Activated CD4-positive, alpha-beta T cell treated with anti-CD3 and anti-CD28 coated beads, Interleukin-2, amount 10 ng/mL, durations not matched to agents 24 days and 14 days (primary cell): ENCODE measurements at regions not wholly inside any gene's neighbourhood (a gene's known extent, or its start where the extent isn't known, plus 50 kb on each side); places are given as distances from the start of the nearest gene placed in this dataset.

Experiments used
- DNase-seq: peaks from one replicate; pipeline ENCODE4 v3.0.0; 2022
- H3K27ac Mint-ChIP-seq: one replicate; pipeline ENCODE4 v1.8.0; 2022; ENCODE audit warnings: mild to moderate bottlenecking, mixed read lengths
- H3K27me3 Mint-ChIP-seq: one replicate; pipeline ENCODE4 v1.8.0; 2022; ENCODE audit warnings: mixed read lengths
- H3K36me3 Mint-ChIP-seq: one replicate; pipeline ENCODE4 v1.8.0; 2022; ENCODE audit warnings: low read depth, mild to moderate bottlenecking, mixed read lengths
- H3K4me1 Mint-ChIP-seq: one replicate; pipeline ENCODE4 v1.8.0; 2021; ENCODE audit warnings: mixed read lengths
- H3K4me3 Mint-ChIP-seq: one replicate; pipeline ENCODE4 v1.8.0; 2022; ENCODE audit warnings: mild to moderate bottlenecking, moderate library complexity, mixed read lengths
- H3K9me3 Mint-ChIP-seq: one replicate; pipeline ENCODE4 v1.8.0; 2021; ENCODE audit warnings: mixed read lengths
- intact Hi-C: fragments of 100-400 bp; cut with micrococcal nuclease; formaldehyde crosslinking; loops from one replicate; pipeline ENCODE4 v1.15.1; 2023

- Mint-ChIP-seq H3K36me3 (no peaks in the 10 kb centered on the region), H3K4me1 (no peaks in the 10 kb centered on the region), H3K27me3 (no peaks in the 10 kb centered on the region), H3K4me3 (no peak overlapping the region), H3K27ac (no peak overlapping the region), H3K9me3 (no peaks in the 10 kb centered on the region)
- intact Hi-C loops: no loop called here
- peak; percentile 65 for DNase-seq
Observed at GRCh38 chr11:45543808-45544422, 121.5 kb downstream of the CHST1 start.

- no peak overlapping the region for H3K4me3 Mint-ChIP-seq
- H3K4me1 Mint-ChIP-seq: no peaks in the 10 kb centered on the region
- intact Hi-C loops: no loop called here
- DNase-seq: no peak
- no peaks in the 10 kb centered on the region for H3K9me3 Mint-ChIP-seq
- H3K27ac Mint-ChIP-seq: no peak overlapping the region
- H3K36me3 Mint-ChIP-seq: no peaks in the 10 kb centered on the region
- no peaks in the 10 kb centered on the region for H3K27me3 Mint-ChIP-seq
Observed at GRCh38 chr11:45543081-45543480, 122.3 kb downstream of the CHST1 start.

- H3K9me3 Mint-ChIP-seq: no peaks in the 10 kb centered on the region
- no peak overlapping the region for H3K27ac Mint-ChIP-seq
- H3K4me1 Mint-ChIP-seq: no peaks in the 10 kb centered on the region
- H3K4me3 Mint-ChIP-seq: no peak overlapping the region
- H3K27me3 Mint-ChIP-seq: no peaks in the 10 kb centered on the region
- no peak for DNase-seq
- H3K36me3 Mint-ChIP-seq: no peaks in the 10 kb centered on the region
- intact Hi-C loops: no loop called here
Observed at GRCh38 chr11:45541693-45542434, 123.6 kb downstream of the CHST1 start.

- Mint-ChIP-seq H3K4me1 (no peaks in the 10 kb centered on the region), H3K27me3 (no peaks in the 10 kb centered on the region), H3K9me3 (no peaks in the 10 kb centered on the region), H3K36me3 (no peaks in the 10 kb centered on the region), H3K27ac (no peak overlapping the region), H3K4me3 (no peak overlapping the region)
- DNase-seq: no peak
- intact Hi-C loops: no loop called here
Observed at GRCh38 chr11:45538939-45539338, 126.5 kb downstream of the CHST1 start.

GRCh38 chr11:45538363-45538762, 127.1 kb downstream of the CHST1 start:
- Mint-ChIP-seq H3K36me3 (no peaks in the 10 kb centered on the region), H3K4me3 (no peak overlapping the region), H3K27ac (no peak overlapping the region), H3K9me3 (no peaks in the 10 kb centered on the region), H3K4me1 (no peaks in the 10 kb centered on the region), H3K27me3 (no peaks in the 10 kb centered on the region)
- intact Hi-C loops: no loop called here
- no peak for DNase-seq

GRCh38 chr11:45537614-45538013, 127.8 kb downstream of the CHST1 start:
- Mint-ChIP-seq H3K36me3 (no peaks in the 10 kb centered on the region), H3K9me3 (no peaks in the 10 kb centered on the region), H3K4me3 (no peak overlapping the region), H3K27me3 (no peaks in the 10 kb centered on the region), H3K4me1 (no peaks in the 10 kb centered on the region), H3K27ac (no peak overlapping the region)
- DNase-seq: no peak
- intact Hi-C loops: no loop called here

- no peak for DNase-seq
- Mint-ChIP-seq H3K36me3 (no peaks in the 10 kb centered on the region), H3K4me3 (no peak overlapping the region), H3K4me1 (no peaks in the 10 kb centered on the region), H3K9me3 (no peaks in the 10 kb centered on the region), H3K27me3 (no peaks in the 10 kb centered on the region), H3K27ac (no peak overlapping the region)
- intact Hi-C loops: no loop called here
Observed at GRCh38 chr11:45535033-45535432, 130.4 kb downstream of the CHST1 start.

- Mint-ChIP-seq H3K4me1 (no peaks in the 10 kb centered on the region), H3K27ac (no peak overlapping the region), H3K9me3 (no peaks in the 10 kb centered on the region), H3K36me3 (no peaks in the 10 kb centered on the region), H3K27me3 (no peaks in the 10 kb centered on the region), H3K4me3 (no peak overlapping the region)
- intact Hi-C loops: no loop called here
- DNase-seq: no peak
Observed at GRCh38 chr11:45534132-45534531, 131.3 kb downstream of the CHST1 start.

- Mint-ChIP-seq H3K27me3 (no peaks in the 10 kb centered on the region), H3K4me3 (no peak overlapping the region), H3K4me1 (peaks cover 7% of the 10 kb centered on the region), H3K27ac (no peak overlapping the region), H3K36me3 (no peaks in the 10 kb centered on the region), H3K9me3 (no peaks in the 10 kb centered on the region)
- no peak for DNase-seq
- intact Hi-C loops: no loop called here
Observed at GRCh38 chr11:45532546-45532945, 132.9 kb downstream of the CHST1 start.

- Mint-ChIP-seq H3K27me3 (no peaks in the 10 kb centered on the region), H3K4me3 (no peak overlapping the region), H3K36me3 (no peaks in the 10 kb centered on the region), H3K4me1 (peaks cover 7% of the 10 kb centered on the region), H3K9me3 (no peaks in the 10 kb centered on the region), H3K27ac (no peak overlapping the region)
- intact Hi-C loops: no loop called here
- DNase-seq: no peak
Observed at GRCh38 chr11:45530776-45531175, 134.6 kb downstream of the CHST1 start.

- Mint-ChIP-seq H3K27me3 (no peaks in the 10 kb centered on the region), H3K36me3 (no peaks in the 10 kb centered on the region), H3K4me3 (no peak overlapping the region), H3K4me1 (peaks cover 7% of the 10 kb centered on the region), H3K9me3 (no peaks in the 10 kb centered on the region), H3K27ac (no peak overlapping the region)
- DNase-seq: no peak
- intact Hi-C loops: no loop called here
Observed at GRCh38 chr11:45530111-45530510, 135.3 kb downstream of the CHST1 start.

- Mint-ChIP-seq H3K4me3 (no peak overlapping the region), H3K36me3 (no peaks in the 10 kb centered on the region), H3K9me3 (peaks cover 4% of the 10 kb centered on the region), H3K4me1 (peaks cover 9% of the 10 kb centered on the region), H3K27ac (no peak overlapping the region), H3K27me3 (no peaks in the 10 kb centered on the region)
- no peak for DNase-seq
- intact Hi-C loops: no loop called here
Observed at GRCh38 chr11:45528435-45528834, 137.0 kb downstream of the CHST1 start.

- Mint-ChIP-seq H3K27ac (no peak overlapping the region), H3K36me3 (no peaks in the 10 kb centered on the region), H3K9me3 (peaks cover 4% of the 10 kb centered on the region), H3K4me1 (peaks cover 9% of the 10 kb centered on the region), H3K4me3 (peak overlapping the region; percentile 5), H3K27me3 (no peaks in the 10 kb centered on the region)
- intact Hi-C loops: no loop called here
- no peak for DNase-seq
Observed at GRCh38 chr11:45527898-45528297, 137.5 kb downstream of the CHST1 start.

- H3K27me3 Mint-ChIP-seq: no peaks in the 10 kb centered on the region
- H3K9me3 Mint-ChIP-seq: peaks cover 10% of the 10 kb centered on the region
- no peak for DNase-seq
- H3K4me3 Mint-ChIP-seq: no peak overlapping the region
- H3K27ac Mint-ChIP-seq: no peak overlapping the region
- intact Hi-C loops: no loop called here
- peaks cover 9% of the 10 kb centered on the region for H3K4me1 Mint-ChIP-seq
- no peaks in the 10 kb centered on the region for H3K36me3 Mint-ChIP-seq
Observed at GRCh38 chr11:45525393-45525792, 140.0 kb downstream of the CHST1 start.

GRCh38 chr11:45523760-45524159, 141.7 kb downstream of the CHST1 start:
- Mint-ChIP-seq H3K27me3 (no peaks in the 10 kb centered on the region), H3K27ac (no peak overlapping the region)
- intact Hi-C loops: no loop called here

More at GRCh38 chr11:45523760-45524159, 141.7 kb downstream of the CHST1 start:
- no peak for DNase-seq
- Mint-ChIP-seq H3K4me1 (peaks cover 9% of the 10 kb centered on the region), H3K36me3 (no peaks in the 10 kb centered on the region), H3K9me3 (peaks cover 10% of the 10 kb centered on the region), H3K4me3 (no peak overlapping the region)
